HG03025 (cell line): ENCODE measurements at regions not wholly inside any gene's neighbourhood (a gene's known extent, or its start where the extent isn't known, plus 50 kb on each side); places are given as distances from the start of the nearest gene placed in this dataset.
"Not testable (repeated sequence)": the region's sequence is repeated elsewhere in the genome, so short reads cannot be mapped to it uniquely, and the experiment has no call there.

Source experiments
- ATAC-seq: cut with Tn5 transposase; IDR thresholded peaks from one replicate; pipeline ENCODE4 v1.9.1; 2021; ENCODE audit warnings: mild to moderate bottlenecking, moderate library complexity; ENCODE audit not compliant: unreplicated experiment, low FRiP score

DNA sequence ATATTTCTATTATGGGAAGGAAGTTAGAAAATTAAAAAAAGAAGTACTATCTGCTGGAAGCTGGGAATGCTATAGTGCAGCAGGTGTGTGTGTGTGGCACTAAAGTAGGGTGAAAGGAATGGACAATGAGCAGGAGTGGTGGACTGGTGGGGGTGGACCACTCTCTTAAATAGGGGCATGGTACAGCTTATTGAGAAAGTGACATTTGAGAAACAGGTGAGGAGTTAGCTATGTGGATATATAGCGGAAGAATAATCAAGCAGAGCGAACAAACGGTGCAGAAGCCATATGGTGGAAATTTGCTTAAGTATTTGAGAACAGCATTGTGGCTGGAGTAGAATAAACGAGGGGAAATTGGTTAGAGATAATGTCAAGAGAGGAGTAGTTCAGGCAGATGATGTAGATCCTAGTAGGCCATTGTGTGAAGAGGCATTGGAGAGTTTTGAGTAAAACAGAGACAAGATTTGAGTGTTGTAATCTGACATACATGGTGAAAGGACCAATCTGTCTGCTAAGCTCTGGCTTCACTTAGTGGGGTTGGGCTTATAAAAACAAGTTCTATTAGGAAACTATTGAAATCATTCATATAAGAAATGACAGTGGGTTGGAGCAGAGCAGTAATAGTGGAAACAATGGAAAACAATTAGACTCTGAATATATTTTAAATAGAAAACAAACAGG is 149.2 kb upstream of the SYT10 start:
- ATAC-seq, result no peak

DNA sequence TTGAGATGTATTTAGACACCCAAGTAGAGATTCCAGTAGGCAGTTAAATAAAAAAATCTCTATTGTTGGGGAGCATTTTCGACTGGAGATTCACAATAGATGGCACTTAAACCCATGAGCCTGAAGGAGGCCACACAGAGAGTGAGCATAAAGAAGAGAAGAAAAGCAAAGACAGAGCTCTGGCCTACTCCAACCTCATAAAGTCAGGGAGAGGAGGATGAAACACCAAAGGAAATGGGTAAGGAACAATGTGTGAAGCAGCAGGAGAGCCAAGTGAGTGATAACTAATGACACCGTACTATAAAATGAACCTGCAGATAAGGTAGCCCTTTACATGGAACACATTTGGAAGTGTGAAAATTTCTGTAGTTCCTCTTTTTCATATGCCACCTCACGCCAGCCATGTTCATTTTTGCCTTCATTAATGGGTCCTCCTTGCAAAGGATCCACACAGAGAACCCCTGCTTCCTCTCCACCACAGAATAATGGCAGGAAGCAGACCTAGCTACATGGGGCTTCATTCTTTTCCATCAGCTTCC is 150.0 kb upstream of the SYT10 start:
- ATAC-seq, result no peak

DNA sequence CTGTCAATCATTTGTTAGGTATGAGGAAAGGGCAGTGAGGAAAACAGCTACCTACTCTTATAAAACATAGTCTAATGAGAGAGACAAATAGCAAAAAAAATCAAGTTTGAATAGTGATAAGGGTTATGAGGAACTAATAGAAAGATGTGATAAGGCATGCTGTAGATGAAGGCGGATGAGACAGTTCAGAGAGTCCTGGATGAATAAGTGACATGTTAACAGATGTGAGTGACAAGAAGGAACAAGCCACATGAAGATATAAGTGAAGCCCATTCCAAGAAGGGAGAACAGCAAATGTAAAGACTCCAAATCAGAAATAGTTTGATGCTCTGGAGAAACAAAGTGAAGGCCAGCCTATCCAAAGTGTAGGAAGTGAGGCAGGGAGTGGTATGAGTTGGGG is 154.1 kb upstream of the SYT10 start:
- ATAC-seq, result no peak

GRCh38 chr12:33596061-33596460 is 156.4 kb upstream of the SYT10 start:
- ATAC-seq, result no peak

GRCh38 chr12:33596814-33597213 is 157.2 kb upstream of the SYT10 start:
- no peak for ATAC-seq

- ATAC-seq, result no peak
Measured at GRCh38 chr12:33602515-33602914, 162.9 kb upstream of the SYT10 start.

- ATAC-seq, result no peak
Measured at GRCh38 chr12:33605757-33606156, 166.1 kb upstream of the SYT10 start.

GRCh38 chr12:33609910-33610309 is 170.3 kb upstream of the SYT10 start:
- ATAC-seq, result no peak

DNA sequence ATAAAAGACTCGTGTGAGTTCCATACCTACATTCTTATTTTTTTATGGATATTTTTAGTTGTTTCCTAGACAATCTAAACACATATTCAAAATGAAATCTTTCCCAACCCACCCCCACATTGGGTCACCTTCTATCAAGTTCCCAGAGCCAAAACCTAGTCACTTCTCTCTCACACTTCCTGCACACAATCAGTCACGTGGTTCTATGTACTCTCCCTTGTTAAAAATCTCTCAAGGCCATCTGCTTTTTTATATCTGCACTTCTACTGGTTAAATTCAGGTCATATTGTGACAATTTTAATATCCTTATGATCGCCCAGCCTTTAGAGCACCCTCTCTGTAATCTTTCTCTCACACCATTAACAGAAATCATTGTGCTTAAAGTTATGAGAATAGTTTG is 175.0 kb upstream of the SYT10 start:
- ATAC-seq, result no peak

DNA sequence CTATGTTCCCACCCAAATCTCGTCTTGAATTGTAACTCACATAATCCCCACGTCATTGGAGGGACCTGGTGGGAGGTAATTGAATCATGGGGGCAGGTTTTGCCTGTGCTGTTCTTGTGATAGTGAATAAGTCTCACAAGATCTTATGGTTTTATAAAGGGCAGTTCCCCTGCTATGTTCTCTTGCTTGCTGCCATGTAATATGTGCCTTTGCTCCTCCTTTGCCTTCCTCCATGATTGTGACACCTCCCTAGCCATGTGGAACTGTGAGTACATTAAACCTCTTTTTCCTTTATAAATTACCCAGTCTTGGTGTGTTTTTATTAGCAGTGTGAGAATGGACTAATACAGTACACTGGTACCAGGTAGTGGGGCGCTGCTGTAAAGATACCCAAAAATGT is 177.6 kb upstream of the SYT10 start:
- ATAC-seq, result no peak

GRCh38 chr12:33628087-33628486 is 188.5 kb upstream of the SYT10 start:
- no peak for ATAC-seq

DNA sequence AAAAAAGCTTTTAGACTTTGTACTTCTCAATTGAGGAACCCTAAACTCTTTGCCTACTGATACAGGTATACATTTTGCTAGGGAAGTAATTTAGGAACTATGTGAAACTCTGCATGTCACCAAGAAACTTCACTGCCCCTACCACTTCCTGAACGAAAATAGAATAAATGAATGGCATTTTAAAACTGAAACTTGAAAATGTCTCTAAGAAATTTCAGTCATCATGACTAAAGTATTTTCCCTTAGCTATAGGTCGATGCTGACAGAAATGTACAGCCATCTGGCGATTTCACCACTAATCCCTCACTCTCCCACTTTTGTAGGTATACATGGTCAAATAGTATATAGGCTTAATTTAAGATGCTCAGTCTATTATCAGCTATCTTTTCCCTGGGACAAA is 194.9 kb upstream of the SYT10 start:
- no peak for ATAC-seq

- ATAC-seq, result not testable (repeated sequence)
Measured at GRCh38 chr12:33636930-33637329, 197.3 kb upstream of the SYT10 start.

DNA sequence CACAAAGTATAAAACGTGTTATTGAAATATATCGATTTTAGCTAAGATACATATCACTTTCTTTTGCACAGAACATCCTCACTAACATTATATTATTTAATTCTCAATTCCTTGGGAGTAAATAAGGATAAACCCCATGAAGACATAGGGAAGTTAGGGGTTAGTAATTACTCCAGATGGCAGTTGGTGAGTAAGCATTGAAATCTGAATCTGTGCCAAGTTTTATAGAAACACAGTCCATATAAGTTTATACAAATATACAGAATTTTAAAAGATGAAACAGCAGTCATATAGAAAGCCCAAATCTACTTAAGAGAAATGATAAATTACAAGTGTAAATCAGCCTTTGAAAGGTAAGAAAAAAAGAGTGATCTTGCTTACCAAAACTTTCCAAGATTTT is 200.4 kb upstream of the SYT10 start:
- ATAC-seq, result no peak

GRCh38 chr12:33649992-33650391 is 210.4 kb upstream of the SYT10 start:
- ATAC-seq, result no peak

DNA sequence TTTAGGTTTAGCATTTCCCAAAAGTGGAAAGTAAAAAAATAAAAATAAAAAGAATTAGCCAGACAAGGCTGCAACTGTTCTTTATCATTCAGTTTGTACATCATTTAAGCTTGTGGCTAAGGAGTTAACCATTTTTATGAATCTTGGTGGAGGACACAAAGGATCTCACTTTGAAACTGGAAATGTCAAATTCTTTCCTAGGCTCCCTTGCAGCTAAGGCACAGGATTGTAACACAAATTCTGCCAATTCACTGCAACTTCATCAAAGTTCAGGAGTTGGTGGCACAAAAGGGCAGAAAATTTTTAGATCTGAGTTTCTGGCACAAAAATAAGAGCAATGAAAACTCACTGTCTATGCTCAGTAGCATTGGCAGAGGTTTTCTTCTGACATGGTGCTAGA is 211.2 kb upstream of the SYT10 start:
- no peak for ATAC-seq

GRCh38 chr12:33653362-33653761 is 213.7 kb upstream of the SYT10 start:
- no peak for ATAC-seq

DNA sequence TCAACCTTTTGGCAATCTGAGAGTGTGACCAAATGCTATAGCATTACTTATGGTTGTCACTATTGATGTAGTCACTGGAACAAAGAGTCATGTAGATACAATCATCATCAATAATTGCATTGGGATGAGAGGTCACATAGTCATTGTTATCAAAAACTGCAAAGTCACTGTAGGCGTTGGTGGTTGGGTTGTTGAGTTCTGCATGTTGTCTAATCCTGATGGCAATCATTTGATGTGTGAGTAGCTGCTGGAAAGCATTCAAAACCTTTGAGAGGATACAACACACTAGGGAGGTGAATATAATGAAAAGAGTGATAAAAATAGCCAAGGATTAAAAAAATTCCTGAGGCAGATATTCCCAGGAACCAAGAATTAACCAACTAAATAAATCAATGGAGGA is 214.7 kb upstream of the SYT10 start:
- ATAC-seq, result no peak

- ATAC-seq, result no peak
Measured at GRCh38 chr12:33663000-33663654, 223.5 kb upstream of the SYT10 start.

DNA sequence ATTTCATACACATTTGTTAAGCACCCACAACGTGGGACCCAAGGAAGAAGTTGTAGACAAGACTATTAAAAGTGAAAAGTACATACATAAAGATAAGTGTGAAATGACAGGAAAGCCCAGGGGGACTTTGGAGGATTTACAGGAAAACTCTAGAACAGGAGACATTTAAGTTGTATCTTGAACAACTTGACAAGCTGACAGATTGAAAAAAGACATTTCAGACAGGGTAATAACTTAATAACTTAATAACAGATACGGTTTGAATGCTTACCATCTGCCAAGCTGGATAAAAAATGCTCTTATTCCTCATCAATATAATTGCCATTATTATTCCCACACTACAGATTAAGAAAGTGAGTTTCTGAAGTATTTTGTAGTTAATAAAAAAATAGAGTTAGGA is 229.7 kb upstream of the SYT10 start:
- ATAC-seq, result no peak

DNA sequence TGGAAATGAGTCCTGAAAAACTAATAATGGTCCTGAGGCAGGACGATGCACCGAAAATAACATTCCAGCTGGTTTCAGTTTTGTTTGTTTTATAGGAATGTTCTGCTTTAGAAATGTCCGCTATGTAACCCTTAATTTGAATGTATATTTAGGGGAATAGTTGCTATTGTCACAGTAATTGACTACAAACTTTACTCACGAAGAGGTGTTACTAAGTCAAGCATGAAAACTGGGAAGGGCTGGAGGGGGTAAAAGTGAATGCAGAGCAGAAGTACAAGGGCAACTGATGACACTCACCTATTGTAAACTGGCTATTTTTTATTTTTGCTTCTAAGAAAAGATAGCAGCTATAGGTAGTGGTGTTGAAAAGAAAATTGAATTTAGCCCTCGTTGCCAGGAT is 230.7 kb upstream of the SYT10 start:
- ATAC-seq, result no peak

- no peak for ATAC-seq
Measured at GRCh38 chr12:33671676-33672075, 232.1 kb upstream of the SYT10 start.
